Left lung (tissue), 4 donors: ENCODE measurements at regions not wholly inside any gene's neighbourhood (a gene's known extent, or its start where the extent isn't known, plus 50 kb on each side); places are given as distances from the start of the nearest gene placed in this dataset.
"Not testable (repeated sequence)": the region's sequence is repeated elsewhere in the genome, so short reads cannot be mapped to it uniquely, and the experiment has no call there.

Experiments used
- ATAC-seq: fragments of 200-7000 bp; cut with Tn5 transposase; one replicate; pipeline ENCODE4 v1.9.1; 2020; ENCODE audit warnings: moderate library complexity
- DNase-seq, 4 donors: peaks; one replicate each; pipeline ENCODE4 v3.0.0-alpha.2; 2013 to 2020
- H3K27ac ChIP-seq, 2 donors: fragments of 200-600 bp; sonication (generic) in 1 of 2; one replicate each; pipeline versions ENCODE4 v1.5.0 to v1.8.0; 2020 to 2021
- H3K27me3 ChIP-seq, 2 donors: fragments of 200-600 bp; sonication (generic) in 1 of 2; one replicate each; pipeline versions ENCODE4 v1.5.0 to v1.8.0; 2020 to 2021
- H3K36me3 ChIP-seq, 2 donors: fragments of 200-600 bp; sonication (generic) in 1 of 2; one replicate each; pipeline versions ENCODE4 v1.5.0 to v1.8.0; 2020 to 2021
- H3K4me1 ChIP-seq, 2 donors: fragments of 200-600 bp; one replicate each; pipeline ENCODE4 v1.8.0; 2021
- H3K4me3 ChIP-seq, 2 donors: fragments of 200-600 bp; sonication (generic) in 1 of 2; one replicate each; pipeline versions ENCODE4 v1.5.0 to v1.8.0; 2020 to 2021; ENCODE audit warnings: mild to moderate bottlenecking in 1 of 2
- H3K9me3 ChIP-seq, 2 donors: fragments of 200-600 bp; sonication (generic) in 1 of 2; one replicate each; pipeline versions ENCODE4 v1.5.0 to v1.8.0; 2020 to 2021
- CTCF ChIP-seq, 2 donors: fragments of 200-600 bp; sonication (generic) in 1 of 2; IDR thresholded peaks; one replicate each; pipeline versions ENCODE4 v1.5.0 to v1.8.0; 2021; ENCODE audit warnings: antibody characterized with exemption in 2 of 2
- intact Hi-C, 2 donors: fragments of 100-400 bp; cut with DNase I; formaldehyde crosslinking; loops; one replicate each; pipeline versions ENCODE4 v1.11.2 to v1.14.2; 2022
- donor health status: DM: no; HTN: yes; CAD: no.
- donor health status: DM: no; HTN: no; CAD: no.

DNA sequence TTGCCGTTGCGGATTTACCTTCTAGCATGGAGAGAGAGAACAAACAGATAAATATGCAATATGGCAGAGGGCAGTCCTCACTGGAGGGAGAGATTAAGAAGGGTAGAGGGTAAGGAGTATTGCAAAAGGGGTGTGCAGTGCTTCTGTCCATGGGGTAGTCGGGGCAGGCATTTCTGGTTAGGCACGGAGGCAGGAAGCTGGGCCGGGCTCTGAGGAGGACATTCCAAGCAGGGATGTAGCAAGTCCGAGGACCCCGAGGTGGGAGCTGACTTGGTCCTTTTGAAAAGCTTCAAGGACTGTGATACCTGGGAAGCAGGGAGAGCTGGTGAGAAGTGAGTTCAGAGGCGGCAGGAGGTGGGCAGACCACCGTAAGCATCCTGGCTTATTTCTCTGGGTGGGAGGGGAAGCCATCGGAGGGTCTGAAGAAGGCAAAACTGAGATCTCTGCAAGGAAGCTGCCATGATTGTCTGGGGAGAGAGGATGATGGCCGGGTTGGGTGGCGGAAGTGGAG is 214.9 kb downstream of the FGF9 start:
- no peak overlapping the region for H3K4me3 ChIP-seq
- intact Hi-C loops = no loop called here
- H3K9me3 ChIP-seq = no peaks in the 10 kb centered on the region
- TF ChIP-seq CTCF (IDR thresholded peaks at IDR 0.05) = no peak
- no peak for ATAC-seq
- no peak for DNase-seq
- H3K36me3 ChIP-seq = no peaks in the 10 kb centered on the region
- H3K27me3 ChIP-seq = no peaks in the 10 kb centered on the region
- no peaks in the 10 kb centered on the region for H3K4me1 ChIP-seq
- H3K27ac ChIP-seq = no peak overlapping the region

DNA sequence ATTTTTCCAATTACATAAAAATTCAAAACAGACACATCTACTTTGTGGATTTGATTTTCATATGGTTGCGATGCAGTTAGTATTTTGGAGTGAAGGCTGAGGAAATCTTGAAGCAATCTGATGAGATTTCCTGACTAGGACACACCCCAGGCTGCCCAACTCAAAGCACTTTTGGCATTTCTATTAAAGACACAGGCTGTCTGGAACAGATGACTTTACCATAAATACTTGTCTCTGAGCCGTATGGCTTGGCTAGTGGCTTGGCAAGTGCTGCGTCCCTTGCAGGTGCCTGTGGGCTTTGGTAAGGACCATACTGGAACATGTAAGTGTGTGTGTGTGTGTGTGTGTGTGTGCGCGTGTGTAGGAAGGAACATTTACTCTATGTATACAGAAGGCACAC is 218.8 kb downstream of the FGF9 start:
- no peak for TF ChIP-seq CTCF (IDR thresholded peaks at IDR 0.05)
- Histone ChIP-seq H3K4me3 (no peak overlapping the region), H3K27me3 (no peaks in the 10 kb centered on the region), H3K36me3 (no peaks in the 10 kb centered on the region), H3K9me3 (no peaks in the 10 kb centered on the region), H3K4me1 (no peaks in the 10 kb centered on the region), H3K27ac (no peak overlapping the region)
- DNase-seq = no peak
- intact Hi-C loops = no loop called here
- no peak for ATAC-seq

GRCh38 chr13:21890220-21890619 is 219.3 kb downstream of the FGF9 start:
- H3K27me3 ChIP-seq, intact Hi-C loops, H3K4me1 ChIP-seq, H3K36me3 ChIP-seq, H3K4me3 ChIP-seq, DNase-seq, H3K27ac ChIP-seq, H3K9me3 ChIP-seq, ATAC-seq: not testable (repeated sequence)

GRCh38 chr13:21894091-21894490 is 223.2 kb downstream of the FGF9 start:
- DNase-seq = no peak
- TF ChIP-seq CTCF (IDR thresholded peaks at IDR 0.05) = no peak
- H3K9me3 ChIP-seq = no peaks in the 10 kb centered on the region
- no peaks in the 10 kb centered on the region for H3K4me1 ChIP-seq
- H3K4me3 ChIP-seq = no peak overlapping the region
- no peak overlapping the region for H3K27ac ChIP-seq
- intact Hi-C loops = no loop called here
- no peaks in the 10 kb centered on the region for H3K27me3 ChIP-seq
- no peaks in the 10 kb centered on the region for H3K36me3 ChIP-seq
- no peak for ATAC-seq

DNA sequence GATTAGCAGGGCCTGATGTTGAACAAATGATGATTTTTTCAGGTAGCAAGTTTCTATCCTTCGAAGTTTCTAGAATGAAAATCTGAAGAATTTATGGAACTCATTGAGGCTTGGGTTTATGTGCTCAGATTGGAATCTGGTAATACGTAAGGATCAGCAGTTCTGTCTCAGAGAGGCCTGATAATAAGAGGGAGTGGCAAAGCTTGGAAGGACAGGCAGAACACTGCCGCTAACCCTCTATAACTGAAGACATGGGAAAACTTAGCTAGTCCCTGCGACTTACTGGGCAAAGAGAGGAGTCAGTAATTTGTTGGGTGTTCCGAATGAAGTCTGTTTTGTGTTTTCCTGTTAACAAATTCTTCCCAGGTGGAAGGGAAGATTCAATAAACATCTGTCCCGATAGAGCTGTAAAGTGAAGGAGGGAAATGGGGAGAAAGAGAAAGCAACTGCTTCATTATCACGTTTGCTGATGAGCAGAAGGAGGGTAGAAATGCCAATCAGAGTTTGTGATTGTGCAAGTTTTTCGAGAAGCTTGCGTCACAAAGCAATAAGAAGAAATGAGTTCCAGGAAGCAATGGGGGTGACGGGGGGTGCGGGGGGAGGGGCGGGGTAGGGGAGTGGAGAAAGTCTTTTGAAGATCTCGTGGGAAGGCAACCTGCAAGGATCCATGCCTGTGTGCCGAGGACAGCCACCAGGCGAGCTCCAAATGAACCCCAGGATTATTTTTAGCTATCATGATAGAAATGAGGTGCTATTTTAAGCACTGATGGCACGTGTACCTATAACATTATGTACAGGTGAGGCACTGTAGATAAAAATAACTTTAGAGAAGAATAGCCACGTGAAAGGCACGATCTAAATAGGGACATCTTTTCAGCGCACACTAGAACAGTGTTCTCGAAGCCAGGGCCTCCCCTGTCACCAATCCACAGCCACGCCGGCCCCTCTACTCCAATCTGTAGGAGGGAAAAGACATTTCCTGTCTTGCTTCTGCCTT is 224.1 kb downstream of the FGF9 start:
- Histone ChIP-seq H3K4me3 (no peak overlapping the region), H3K27me3 (no peaks in the 10 kb centered on the region), H3K36me3 (no peaks in the 10 kb centered on the region), H3K27ac (no peak overlapping the region), H3K9me3 (no peaks in the 10 kb centered on the region), H3K4me1 (no peaks in the 10 kb centered on the region)
- DNase-seq (no peak), ATAC-seq (peak; percentile 22)
- TF ChIP-seq CTCF (IDR thresholded peaks at IDR 0.05) = no peak
- intact Hi-C loops = no loop called here
